ENCODE measurements at regions not wholly inside any gene's neighbourhood (a gene's known extent, or its start where the extent isn't known, plus 50 kb on each side); places are given as distances from the start of the nearest gene placed in this dataset.

- ChIA-PET POLR2A (no interaction called here), CTCF (no interaction called here)
- no peak for TF ChIP-seq SIN3A (IDR thresholded peaks at IDR 0.05; ENCODE audit: borderline replicate concordance, insufficient read depth, low read depth, low read length)
- TF ChIP-seq TCF7L2 (IDR thresholded peaks at IDR 0.05; ENCODE audit: low read depth, low read length), result no peak
- no peak for TF ChIP-seq POLR2AphosphoS5 (IDR thresholded peaks at IDR 0.05; ENCODE audit: low read depth, low read length)
- no peak for TF ChIP-seq REST (IDR thresholded peaks at IDR 0.05; ENCODE audit: insufficient read depth in 1 of 2, low read depth in 2 of 2, low read length in 1 of 2)
- H3K27me3 ChIP-seq (ENCODE audit: control insufficient read depth, insufficient read depth, low read length), result no peaks in the 10 kb centered on the region
- DNase-seq (ENCODE audit: low read depth, low spot score) (no peak), ATAC-seq (no peak)
- no peak overlapping the region for H3K4me3 ChIP-seq (ENCODE audit: low read depth in 2 of 2, low read length in 2 of 2)
- no peaks in the 10 kb centered on the region for H3K4me1 ChIP-seq (ENCODE audit: control insufficient read depth, insufficient read depth, low read length)
- no TSS peak for BruUV-seq (replicated peaks)
- intact Hi-C loops (cut with micrococcal nuclease; ENCODE audit: unreplicated experiment), result no loop called here
- in situ Hi-C loops (cut with HindIII; ENCODE audit: low pct_unique_long_range_greater_than_20kb, low sequenced_read_pairs), result no loop called here
- H3K27ac ChIP-seq (ENCODE audit: low read length), result no peak overlapping the region
- no peaks in the 10 kb centered on the region for H3K9me3 ChIP-seq (ENCODE audit: control insufficient read depth, insufficient read depth, low read depth, low read length)
- no peaks in the 10 kb centered on the region for H3K36me3 ChIP-seq (ENCODE audit: control insufficient read depth, insufficient read depth, low read length)
Observed at GRCh38 chr3:174477491-174477890, 381.6 kb upstream of the NAALADL2 start.

DNA sequence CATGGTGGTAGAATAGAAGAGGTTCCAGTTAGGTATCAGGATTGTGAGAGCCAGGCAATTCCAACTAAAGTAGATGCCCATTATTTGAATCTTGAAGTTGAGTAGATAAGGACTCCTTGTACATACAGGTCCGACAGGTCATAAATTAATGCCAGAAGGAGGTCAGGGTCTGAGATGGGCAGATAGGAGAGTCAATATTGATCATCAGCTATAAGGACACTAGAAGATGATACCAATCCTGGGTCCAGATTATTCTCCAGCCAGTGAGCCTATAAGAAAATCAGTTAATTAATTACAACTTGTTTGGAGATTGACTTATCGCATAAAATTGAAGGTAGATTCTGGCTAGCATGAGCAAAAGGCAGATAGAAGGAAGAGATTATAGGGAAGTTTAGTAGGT is 378.4 kb upstream of the NAALADL2 start:
- BruUV-seq (replicated peaks), result no TSS peak
- DNase-seq (ENCODE audit: low read depth, low spot score) (no peak), ATAC-seq (no peak)
- Histone ChIP-seq H3K4me3 (ENCODE audit: low read depth in 2 of 2, low read length in 2 of 2) (no peak overlapping the region), H3K36me3 (ENCODE audit: control insufficient read depth, insufficient read depth, low read length) (no peaks in the 10 kb centered on the region), H3K27me3 (ENCODE audit: control insufficient read depth, insufficient read depth, low read length) (no peaks in the 10 kb centered on the region), H3K4me1 (ENCODE audit: control insufficient read depth, insufficient read depth, low read length) (no peaks in the 10 kb centered on the region), H3K9me3 (ENCODE audit: control insufficient read depth, insufficient read depth, low read depth, low read length) (no peaks in the 10 kb centered on the region), H3K27ac (ENCODE audit: low read length) (no peak overlapping the region)
- intact Hi-C loops (cut with micrococcal nuclease; ENCODE audit: unreplicated experiment) (no loop called here), in situ Hi-C loops (cut with HindIII; ENCODE audit: low pct_unique_long_range_greater_than_20kb, low sequenced_read_pairs) (no loop called here)
- CTCF ChIA-PET, result no interaction called here
- no peak for TF ChIP-seq POLR2AphosphoS5 (IDR thresholded peaks at IDR 0.05; ENCODE audit: low read depth, low read length)
- no peak for TF ChIP-seq REST (IDR thresholded peaks at IDR 0.05; ENCODE audit: insufficient read depth in 1 of 2, low read depth in 2 of 2, low read length in 1 of 2)
- TF ChIP-seq, protein P1, sequence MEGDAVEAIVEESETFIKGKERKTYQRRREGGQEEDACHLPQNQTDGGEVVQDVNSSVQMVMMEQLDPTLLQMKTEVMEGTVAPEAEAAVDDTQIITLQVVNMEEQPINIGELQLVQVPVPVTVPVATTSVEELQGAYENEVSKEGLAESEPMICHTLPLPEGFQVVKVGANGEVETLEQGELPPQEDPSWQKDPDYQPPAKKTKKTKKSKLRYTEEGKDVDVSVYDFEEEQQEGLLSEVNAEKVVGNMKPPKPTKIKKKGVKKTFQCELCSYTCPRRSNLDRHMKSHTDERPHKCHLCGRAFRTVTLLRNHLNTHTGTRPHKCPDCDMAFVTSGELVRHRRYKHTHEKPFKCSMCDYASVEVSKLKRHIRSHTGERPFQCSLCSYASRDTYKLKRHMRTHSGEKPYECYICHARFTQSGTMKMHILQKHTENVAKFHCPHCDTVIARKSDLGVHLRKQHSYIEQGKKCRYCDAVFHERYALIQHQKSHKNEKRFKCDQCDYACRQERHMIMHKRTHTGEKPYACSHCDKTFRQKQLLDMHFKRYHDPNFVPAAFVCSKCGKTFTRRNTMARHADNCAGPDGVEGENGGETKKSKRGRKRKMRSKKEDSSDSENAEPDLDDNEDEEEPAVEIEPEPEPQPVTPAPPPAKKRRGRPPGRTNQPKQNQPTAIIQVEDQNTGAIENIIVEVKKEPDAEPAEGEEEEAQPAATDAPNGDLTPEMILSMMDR (IDR thresholded peaks at IDR 0.05), result no peak
- TF ChIP-seq SIN3A (IDR thresholded peaks at IDR 0.05; ENCODE audit: borderline replicate concordance, insufficient read depth, low read depth, low read length), result no peak
- no peak for TF ChIP-seq TCF7L2 (IDR thresholded peaks at IDR 0.05; ENCODE audit: low read depth, low read length)
- POLR2A ChIA-PET, result no interaction called here
